Fibroblast of lung (primary cell): ENCODE measurements at regions not wholly inside any gene's neighbourhood (a gene's known extent, or its start where the extent isn't known, plus 50 kb on each side); places are given as distances from the start of the nearest gene placed in this dataset.

Experiments used
- DNase-seq, 2 donors: peaks; one replicate each; pipeline versions ENCODE4 v3.0.0 to v3.0.0-alpha.2; 2010; ENCODE audit warnings: low read depth in 2 of 2
- H2AFZ ChIP-seq: 2 replicates; pipeline ENCODE4 v1.5.1; 2012; ENCODE audit warnings: low read length, control low read depth, inconsistent platforms
- H3K27ac ChIP-seq: 2 replicates; pipeline ENCODE4 v1.5.1; 2011; ENCODE audit warnings: low read length, control low read depth; ENCODE audit not compliant: insufficient read depth
- H3K27me3 ChIP-seq: 2 replicates; pipeline ENCODE4 v1.5.1; 2011; ENCODE audit warnings: mild to moderate bottlenecking, low read length; ENCODE audit not compliant: control insufficient read depth, insufficient read depth
- H3K36me3 ChIP-seq: 2 replicates; pipeline ENCODE4 v1.5.1; 2011; ENCODE audit warnings: low read length; ENCODE audit not compliant: control insufficient read depth, insufficient read depth
- H3K4me1 ChIP-seq: 2 replicates; pipeline ENCODE4 v1.5.1; 2011; ENCODE audit warnings: low read length; ENCODE audit not compliant: control insufficient read depth, insufficient read depth; ENCODE audit errors: extremely low read depth
- H3K4me2 ChIP-seq: 2 replicates; pipeline ENCODE4 v1.5.1; 2011; ENCODE audit warnings: low read length, control low read depth; ENCODE audit not compliant: insufficient read depth; ENCODE audit errors: extremely low read depth
- H3K4me3 ChIP-seq, 4 experiments: fragments of 200-600 bp in 1 of 4; sonication (generic) in 1 of 4; replicated peaks in 1 of 4; 2 replicates each; pipeline ENCODE4 v1.5.1; 2011 to 2016; ENCODE audit warnings: low read length in 4 of 4, low read depth in 3 of 4, mild to moderate bottlenecking in 3 of 4, control low read depth in 2 of 4, inconsistent platforms in 1 of 4, mixed read lengths in 1 of 4; ENCODE audit not compliant: insufficient read depth in 1 of 4; ENCODE audit errors: control extremely low read depth in 1 of 4
- H3K79me2 ChIP-seq: 2 replicates; pipeline ENCODE4 v1.5.1; 2012; ENCODE audit warnings: mild to moderate bottlenecking, low read length, inconsistent platforms; ENCODE audit not compliant: control insufficient read depth, insufficient read depth
- H3K9ac ChIP-seq: 2 replicates; pipeline ENCODE4 v1.5.1; 2011; ENCODE audit warnings: mild to moderate bottlenecking, low read length, control low read depth; ENCODE audit not compliant: insufficient read depth
- H3K9me3 ChIP-seq: 2 replicates; pipeline ENCODE4 v1.5.1; 2012; ENCODE audit warnings: low read depth, low read length; ENCODE audit not compliant: control insufficient read depth, insufficient read depth
- H4K20me1 ChIP-seq: 2 replicates; pipeline ENCODE4 v1.5.1; 2011; ENCODE audit warnings: low read length; ENCODE audit not compliant: control insufficient read depth, insufficient read depth; ENCODE audit errors: extremely low read depth
- EZH2 ChIP-seq: IDR thresholded peaks from 2 replicates; pipeline ENCODE4 v1.5.1; 2012; ENCODE audit warnings: low read length, control low read depth, mild to moderate bottlenecking; ENCODE audit errors: missing control alignments
- TF ChIP-seq, protein P1 (sequence below), 2 donors: IDR thresholded peaks in 1 of 2; conservative IDR thresholded peaks in 1 of 2; 1 replicate in 1 of 2; 2 replicates in 1 of 2; pipeline ENCODE4 v1.5.1; 2011 to 2012; ENCODE audit warnings: low read length in 2 of 2, control low read depth in 1 of 2, inconsistent platforms in 1 of 2, low read depth in 1 of 2, mild to moderate bottlenecking in 1 of 2

- Histone ChIP-seq H3K27ac (no peak overlapping the region), H2AFZ (no peak overlapping the region), H3K4me1 (no peaks in the 10 kb centered on the region), H3K4me3 (no peak overlapping the region), H3K9me3 (no peaks in the 10 kb centered on the region), H3K79me2 (no peaks in the 10 kb centered on the region), H3K36me3 (no peaks in the 10 kb centered on the region), H3K27me3 (no peaks in the 10 kb centered on the region), H4K20me1 (no peaks in the 10 kb centered on the region), H3K9ac (no peak overlapping the region), H3K4me2 (no peak overlapping the region)
- DNase-seq, result no peak
- no peak for TF ChIP-seq EZH2
- TF ChIP-seq, protein P1, sequence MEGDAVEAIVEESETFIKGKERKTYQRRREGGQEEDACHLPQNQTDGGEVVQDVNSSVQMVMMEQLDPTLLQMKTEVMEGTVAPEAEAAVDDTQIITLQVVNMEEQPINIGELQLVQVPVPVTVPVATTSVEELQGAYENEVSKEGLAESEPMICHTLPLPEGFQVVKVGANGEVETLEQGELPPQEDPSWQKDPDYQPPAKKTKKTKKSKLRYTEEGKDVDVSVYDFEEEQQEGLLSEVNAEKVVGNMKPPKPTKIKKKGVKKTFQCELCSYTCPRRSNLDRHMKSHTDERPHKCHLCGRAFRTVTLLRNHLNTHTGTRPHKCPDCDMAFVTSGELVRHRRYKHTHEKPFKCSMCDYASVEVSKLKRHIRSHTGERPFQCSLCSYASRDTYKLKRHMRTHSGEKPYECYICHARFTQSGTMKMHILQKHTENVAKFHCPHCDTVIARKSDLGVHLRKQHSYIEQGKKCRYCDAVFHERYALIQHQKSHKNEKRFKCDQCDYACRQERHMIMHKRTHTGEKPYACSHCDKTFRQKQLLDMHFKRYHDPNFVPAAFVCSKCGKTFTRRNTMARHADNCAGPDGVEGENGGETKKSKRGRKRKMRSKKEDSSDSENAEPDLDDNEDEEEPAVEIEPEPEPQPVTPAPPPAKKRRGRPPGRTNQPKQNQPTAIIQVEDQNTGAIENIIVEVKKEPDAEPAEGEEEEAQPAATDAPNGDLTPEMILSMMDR (conservative IDR thresholded peaks at IDR 0.05 in 1 of 2, IDR thresholded peaks at IDR 0.05 in 1 of 2; ENCODE audit: low read depth in 1 of 2, low read length in 2 of 2), result no peak
Observed at GRCh38 chr9:117546894-117547678, 132.2 kb upstream of the ASTN2 start.

- H4K20me1 ChIP-seq, result no peaks in the 10 kb centered on the region
- no peak overlapping the region for H3K9ac ChIP-seq
- H3K27me3 ChIP-seq, result no peaks in the 10 kb centered on the region
- H2AFZ ChIP-seq, result no peak overlapping the region
- H3K27ac ChIP-seq, result no peak overlapping the region
- no peak for TF ChIP-seq EZH2
- TF ChIP-seq, protein P1 (conservative IDR thresholded peaks at IDR 0.05 in 1 of 2, IDR thresholded peaks at IDR 0.05 in 1 of 2; ENCODE audit: low read depth in 1 of 2, low read length in 2 of 2), result no peak
- no peaks in the 10 kb centered on the region for H3K36me3 ChIP-seq
- DNase-seq, result no peak
- no peaks in the 10 kb centered on the region for H3K4me1 ChIP-seq
- no peaks in the 10 kb centered on the region for H3K9me3 ChIP-seq
- no peak overlapping the region for H3K4me2 ChIP-seq
- H3K4me3 ChIP-seq, result no peak overlapping the region
- H3K79me2 ChIP-seq, result no peaks in the 10 kb centered on the region
Observed at GRCh38 chr9:117545846-117546245, 131.0 kb upstream of the ASTN2 start.

DNA sequence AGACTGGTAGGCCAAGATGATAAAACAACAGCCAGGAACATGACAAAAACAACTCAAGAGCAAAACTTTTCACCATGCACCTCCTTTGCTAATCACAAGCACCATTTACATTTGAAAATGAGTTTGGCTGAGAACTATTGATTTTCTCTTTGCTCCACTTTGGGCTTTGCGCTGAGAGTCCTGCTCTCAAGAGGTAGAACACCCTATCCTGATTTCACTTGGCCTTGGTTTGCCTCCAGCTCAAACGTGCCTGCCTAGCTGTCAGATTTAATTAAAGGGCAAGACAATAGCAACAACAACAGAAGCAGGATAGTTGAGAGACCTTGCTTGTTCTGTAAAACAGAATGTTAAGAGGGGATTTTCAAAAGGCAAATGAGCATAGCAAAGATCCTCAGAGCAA is 128.2 kb upstream of the ASTN2 start:
- Histone ChIP-seq H3K79me2 (no peaks in the 10 kb centered on the region), H3K9me3 (no peaks in the 10 kb centered on the region), H3K27ac (no peak overlapping the region), H3K9ac (no peak overlapping the region), H3K4me3 (no peak overlapping the region), H3K4me1 (no peaks in the 10 kb centered on the region), H3K36me3 (no peaks in the 10 kb centered on the region), H3K27me3 (no peaks in the 10 kb centered on the region), H3K4me2 (no peak overlapping the region), H4K20me1 (no peaks in the 10 kb centered on the region), H2AFZ (no peak overlapping the region)
- TF ChIP-seq, protein P1 (conservative IDR thresholded peaks at IDR 0.05 in 1 of 2, IDR thresholded peaks at IDR 0.05 in 1 of 2; ENCODE audit: low read depth in 1 of 2, low read length in 2 of 2), result no peak
- no peak for TF ChIP-seq EZH2
- DNase-seq, result no peak
